Right lobe of liver (tissue), 6 donors: ENCODE measurements at regions not wholly inside any gene's neighbourhood (a gene's known extent, or its start where the extent isn't known, plus 50 kb on each side); places are given as distances from the start of the nearest gene placed in this dataset.

Experiments
- ATAC-seq, 4 donors: fragments of 200-7000 bp; cut with Tn5 transposase; one replicate each; pipeline ENCODE4 v1.9.1; 2020; ENCODE audit warnings: mild to moderate bottlenecking in 4 of 4, moderate library complexity in 4 of 4
- DNase-seq, 3 donors: peaks; one replicate each; pipeline ENCODE4 v3.0.0-alpha.2; 2020
- H3K27ac ChIP-seq, 3 donors: fragments of 200-600 bp; one replicate each; pipeline ENCODE4 v1.8.0; 2022
- H3K27me3 ChIP-seq, 2 donors: fragments of 200-600 bp; one replicate each; pipeline ENCODE4 v1.8.0; 2022
- H3K36me3 ChIP-seq, 4 donors: fragments of 200-600 bp; sonication (generic) in 1 of 4; one replicate each; pipeline versions ENCODE4 v1.5.1 to v1.8.0; 2017 to 2022; ENCODE audit warnings: control low read depth in 1 of 4
- H3K4me1 ChIP-seq, 4 donors: fragments of 200-600 bp; sonication (generic) in 1 of 4; one replicate each; pipeline versions ENCODE4 v1.5.1 to v1.8.0; 2017 to 2022; ENCODE audit warnings: control low read depth in 1 of 4
- H3K4me3 ChIP-seq, 3 donors: fragments of 200-600 bp; one replicate each; pipeline ENCODE4 v1.8.0; 2022
- H3K9me3 ChIP-seq, 4 donors: fragments of 200-600 bp; sonication (generic) in 1 of 4; one replicate each; pipeline versions ENCODE4 v1.5.1 to v1.8.0; 2017 to 2022; ENCODE audit warnings: control low read depth in 1 of 4
- POLR2A ChIP-seq: fragments of 450-650 bp; IDR thresholded peaks from one replicate; pipeline ENCODE4 v1.6.1; 2017; ENCODE audit warnings: antibody characterized with exemption, mild to moderate bottlenecking
- WGBS: methylation state at CpG from one replicate; pipeline ENCODE4 v1.1.6; 2018; ENCODE audit warnings: low coverage, low lambda C conversion rate; ENCODE audit not compliant: insufficient coverage; ENCODE audit errors: missing lambda C conversion rate; 5-methylcytosine and 5-hydroxymethylcytosine counted together
- intact Hi-C, 2 donors: fragments of 100-400 bp; cut with DNase I; formaldehyde crosslinking; loops; one replicate each; pipeline versions ENCODE4 v1.11.2 to v1.14.1; 2022
- TF ChIP-seq, protein P1 (sequence below), 4 donors: fragments of 200-600 bp in 3 of 4; fragments of 450-650 bp in 1 of 4; IDR thresholded peaks; one replicate each; pipeline versions ENCODE4 v1.5.1 to v1.8.0; 2016 to 2022; ENCODE audit warnings: antibody characterized with exemption in 4 of 4, mild to moderate bottlenecking in 2 of 4
- donor health status: DM: no; HTN: yes; CAD: no.
- donor health status: DM: no; HTN: no; CAD: no.
- donor health status: DM: no; HTN: no; CAD: no.
- donor health status: DM: no; HTN: yes; CAD: no.
- donor health status: DM: no; HTN: yes; CAD: no.

DNA sequence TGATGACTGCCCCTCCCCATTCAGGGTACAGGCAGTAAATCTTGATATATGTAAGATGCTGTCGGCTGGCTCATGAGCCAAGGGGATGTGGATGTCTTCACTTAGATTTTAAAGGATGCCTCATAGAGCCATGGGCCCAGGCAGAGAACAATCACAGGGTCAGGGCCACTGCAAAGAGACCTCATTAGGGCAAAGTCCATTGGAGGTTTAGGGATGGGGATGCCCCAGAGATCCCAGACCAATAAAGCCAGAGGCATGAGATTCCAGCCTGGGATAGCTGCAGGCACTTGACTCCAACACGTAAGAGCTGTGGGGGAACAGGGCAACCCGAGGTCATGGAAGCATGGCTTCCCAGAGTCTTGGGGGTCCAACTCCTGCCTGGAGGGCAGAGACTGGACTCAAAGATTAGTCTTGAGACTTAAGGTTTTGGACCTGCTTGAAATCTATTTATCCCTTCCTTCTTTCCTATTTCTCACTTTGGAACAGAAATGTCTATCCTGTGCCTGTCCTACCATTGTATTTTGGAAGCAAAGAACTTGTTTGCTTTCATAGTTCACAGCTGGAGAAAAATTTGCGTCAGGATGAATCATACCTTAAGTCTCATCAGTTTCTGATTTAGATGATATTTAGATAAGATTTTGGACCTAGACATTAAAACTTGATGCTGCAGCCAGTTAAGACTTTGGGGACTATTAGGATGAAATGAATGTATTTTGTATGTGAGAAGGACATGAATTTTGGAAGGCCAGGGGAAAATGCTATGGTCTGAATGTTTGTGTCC lies 101.3 kb upstream of the ADRA1B start:
- Histone ChIP-seq H3K27ac (no peak overlapping the region), H3K9me3 (no peaks in the 10 kb centered on the region), H3K27me3 (no peaks in the 10 kb centered on the region), H3K4me1 (no peaks in the 10 kb centered on the region), H3K36me3 (no peaks in the 10 kb centered on the region), H3K4me3 (no peak overlapping the region)
- no peak for TF ChIP-seq POLR2A
- ATAC-seq (no peak), DNase-seq (no peak)
- intact Hi-C loops = no loop called here
- WGBS = 77% methylated on average over 3 of the region's 4 CpGs

DNA sequence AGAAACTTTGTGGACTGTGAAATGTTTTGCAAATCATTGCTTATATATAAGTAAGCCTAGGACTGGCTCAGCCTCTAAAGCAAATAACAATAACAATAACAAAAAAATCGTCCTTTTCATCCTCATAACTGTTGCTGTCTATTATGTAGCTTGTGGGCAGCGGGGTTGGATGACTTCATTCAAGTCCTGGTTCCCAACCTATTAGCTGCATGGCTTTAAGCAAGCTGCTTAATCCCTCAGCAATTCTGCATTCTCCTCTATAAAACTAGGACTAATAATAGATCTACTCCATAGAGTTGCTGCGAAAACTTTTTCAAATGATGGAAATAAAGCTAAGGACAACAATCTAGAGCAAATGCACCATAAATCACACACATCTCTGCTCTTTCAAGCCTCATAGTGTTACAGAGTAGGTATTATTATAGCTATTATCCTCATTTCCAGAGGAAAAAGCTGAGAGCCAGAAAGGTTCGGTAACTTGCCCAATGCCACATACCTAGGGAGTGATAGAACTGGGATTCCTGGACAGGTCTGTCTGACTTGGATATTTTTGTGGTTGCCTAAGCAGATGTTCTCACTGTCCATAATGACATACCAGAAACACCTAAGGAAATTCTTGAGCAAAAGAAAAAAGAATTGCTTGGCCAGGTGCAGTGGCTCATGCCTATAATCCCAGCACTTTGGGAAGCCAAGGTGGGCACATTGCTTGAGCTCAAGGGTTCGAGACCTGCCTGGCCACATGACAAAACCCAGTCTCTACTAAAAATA lies 98.8 kb upstream of the ADRA1B start:
- no peak for DNase-seq
- no peak overlapping the region for H3K4me3 ChIP-seq
- WGBS = 68% methylated on average over 5 of the region's 5 CpGs
- intact Hi-C loops = no loop called here
- no peaks in the 10 kb centered on the region for H3K9me3 ChIP-seq
- no peaks in the 10 kb centered on the region for H3K36me3 ChIP-seq
- ATAC-seq = no peak
- TF ChIP-seq, protein P1, sequence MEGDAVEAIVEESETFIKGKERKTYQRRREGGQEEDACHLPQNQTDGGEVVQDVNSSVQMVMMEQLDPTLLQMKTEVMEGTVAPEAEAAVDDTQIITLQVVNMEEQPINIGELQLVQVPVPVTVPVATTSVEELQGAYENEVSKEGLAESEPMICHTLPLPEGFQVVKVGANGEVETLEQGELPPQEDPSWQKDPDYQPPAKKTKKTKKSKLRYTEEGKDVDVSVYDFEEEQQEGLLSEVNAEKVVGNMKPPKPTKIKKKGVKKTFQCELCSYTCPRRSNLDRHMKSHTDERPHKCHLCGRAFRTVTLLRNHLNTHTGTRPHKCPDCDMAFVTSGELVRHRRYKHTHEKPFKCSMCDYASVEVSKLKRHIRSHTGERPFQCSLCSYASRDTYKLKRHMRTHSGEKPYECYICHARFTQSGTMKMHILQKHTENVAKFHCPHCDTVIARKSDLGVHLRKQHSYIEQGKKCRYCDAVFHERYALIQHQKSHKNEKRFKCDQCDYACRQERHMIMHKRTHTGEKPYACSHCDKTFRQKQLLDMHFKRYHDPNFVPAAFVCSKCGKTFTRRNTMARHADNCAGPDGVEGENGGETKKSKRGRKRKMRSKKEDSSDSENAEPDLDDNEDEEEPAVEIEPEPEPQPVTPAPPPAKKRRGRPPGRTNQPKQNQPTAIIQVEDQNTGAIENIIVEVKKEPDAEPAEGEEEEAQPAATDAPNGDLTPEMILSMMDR (IDR thresholded peaks at IDR 0.05) = no peak
- H3K27ac ChIP-seq = no peak overlapping the region
- H3K27me3 ChIP-seq = no peaks in the 10 kb centered on the region
- H3K4me1 ChIP-seq = no peaks in the 10 kb centered on the region

DNA sequence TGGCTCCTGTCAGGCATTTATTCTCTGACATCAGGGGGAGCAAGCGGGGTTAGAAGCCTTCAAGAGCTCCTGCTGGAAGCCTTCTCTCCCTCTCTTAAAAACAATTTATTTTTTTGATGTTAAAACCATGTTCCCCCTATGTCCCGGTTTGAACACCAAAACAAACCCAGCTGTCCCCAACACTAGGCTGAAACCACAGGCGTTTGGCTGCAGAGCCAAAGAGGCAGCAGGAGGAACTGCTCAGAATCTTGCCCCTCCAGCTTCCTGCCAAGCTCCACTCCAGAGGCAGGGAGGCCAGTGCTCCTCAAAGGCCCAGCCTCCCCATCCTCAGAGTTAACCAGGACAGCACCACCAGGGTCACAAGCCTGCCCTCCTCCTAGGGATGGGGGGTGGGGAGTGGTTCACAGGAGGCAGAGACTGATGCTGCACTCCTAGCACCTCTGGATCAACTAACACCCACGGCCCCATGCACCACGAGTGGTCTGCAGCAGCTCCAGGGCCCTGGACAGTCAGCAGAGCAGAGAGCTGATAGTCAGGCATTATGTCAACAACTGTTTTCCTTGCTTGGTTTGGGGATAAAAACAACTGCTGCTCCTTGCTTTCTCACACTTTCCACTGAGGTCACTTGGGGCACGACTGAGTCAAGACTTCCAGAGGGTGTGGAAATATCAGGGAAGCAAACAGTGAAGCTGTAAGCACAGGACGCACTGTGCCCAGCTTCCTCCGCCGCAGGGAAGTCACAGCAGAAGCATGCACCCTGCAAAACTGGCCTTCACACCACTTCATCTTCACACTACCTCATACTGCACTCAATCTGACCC lies 96.5 kb upstream of the ADRA1B start:
- Histone ChIP-seq H3K27ac (no peak overlapping the region), H3K4me3 (no peak overlapping the region), H3K27me3 (no peaks in the 10 kb centered on the region), H3K36me3 (no peaks in the 10 kb centered on the region), H3K4me1 (no peaks in the 10 kb centered on the region), H3K9me3 (no peaks in the 10 kb centered on the region)
- intact Hi-C loops = no loop called here
- ATAC-seq = peak; percentile 45 to 72 (median 53)
- peak in 1 of 3 donors; percentile 45 for DNase-seq
- TF ChIP-seq, protein P1 (IDR thresholded peaks at IDR 0.05) = no peak
- TF ChIP-seq POLR2A = no peak
- WGBS = 36% methylated on average over 2 of the region's 9 CpGs

DNA sequence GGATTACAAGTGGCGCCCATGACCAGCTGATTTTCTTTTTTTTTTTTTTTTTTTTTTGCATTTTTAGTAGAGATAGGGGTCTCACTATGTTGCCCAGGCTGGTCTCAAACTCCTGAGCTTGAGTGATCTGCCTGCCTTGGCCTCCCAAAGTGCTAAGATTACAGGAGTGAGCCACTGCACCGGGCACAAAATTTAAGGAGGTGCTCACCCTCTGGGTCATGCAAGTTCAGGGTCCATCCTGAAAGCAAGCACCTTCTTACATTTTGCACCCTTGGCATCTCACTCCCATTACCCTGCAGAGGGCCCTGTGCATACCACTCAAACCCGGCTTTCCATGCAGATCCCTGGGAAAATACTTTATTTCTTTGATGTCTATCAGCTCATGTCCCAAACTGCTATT lies 95.6 kb upstream of the ADRA1B start:
- ATAC-seq (no peak), DNase-seq (no peak)
- no peak for TF ChIP-seq POLR2A
- TF ChIP-seq, protein P1 (IDR thresholded peaks at IDR 0.05) = no peak
- Histone ChIP-seq H3K4me1 (no peaks in the 10 kb centered on the region), H3K9me3 (no peaks in the 10 kb centered on the region), H3K27ac (no peak overlapping the region), H3K27me3 (no peaks in the 10 kb centered on the region), H3K4me3 (no peak overlapping the region), H3K36me3 (no peaks in the 10 kb centered on the region)
- intact Hi-C loops = no loop called here
- 78% methylated on average over 2 of the region's 3 CpGs for WGBS
